Astrocyte (in vitro differentiated cells and primary cell): ENCODE measurements at regions not wholly inside any gene's neighbourhood (a gene's known extent, or its start where the extent isn't known, plus 50 kb on each side); places are given as distances from the start of the nearest gene placed in this dataset.

Experiments used
- EZH2 ChIP-seq: IDR thresholded peaks from 2 replicates; pipeline ENCODE4 v1.6.1; 2012; ENCODE audit warnings: mild to moderate bottlenecking, low read length, inconsistent platforms; ENCODE audit not compliant: insufficient read depth
- TF ChIP-seq, protein P1 (sequence below): IDR thresholded peaks from 2 replicates; pipeline ENCODE4 v1.5.1; 2011; ENCODE audit warnings: low read depth, mild to moderate bottlenecking, inconsistent platforms, low read length, moderate library complexity; ENCODE audit not compliant: insufficient read depth

DNA sequence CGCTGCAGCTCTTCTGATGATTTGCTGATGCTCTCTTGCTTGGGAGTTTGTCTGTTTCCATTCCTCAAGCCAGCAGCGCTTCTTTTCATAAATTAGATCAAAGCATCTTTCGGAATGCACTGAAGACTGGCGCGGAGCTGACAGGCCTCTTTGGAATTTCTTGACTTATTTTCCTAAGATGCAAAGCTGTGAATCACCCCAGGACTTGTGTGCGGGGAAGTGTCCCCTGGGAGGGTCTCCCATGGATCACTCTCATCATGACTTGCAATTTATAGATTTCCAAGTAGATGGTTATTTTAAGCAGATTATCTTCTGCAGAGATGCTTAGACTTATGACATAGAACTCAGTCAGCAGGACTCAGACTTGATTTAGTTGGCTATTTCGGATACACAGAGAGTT, 467.2 kb downstream of the TCERG1L start:
- TF ChIP-seq EZH2: no peak
- TF ChIP-seq, protein P1, sequence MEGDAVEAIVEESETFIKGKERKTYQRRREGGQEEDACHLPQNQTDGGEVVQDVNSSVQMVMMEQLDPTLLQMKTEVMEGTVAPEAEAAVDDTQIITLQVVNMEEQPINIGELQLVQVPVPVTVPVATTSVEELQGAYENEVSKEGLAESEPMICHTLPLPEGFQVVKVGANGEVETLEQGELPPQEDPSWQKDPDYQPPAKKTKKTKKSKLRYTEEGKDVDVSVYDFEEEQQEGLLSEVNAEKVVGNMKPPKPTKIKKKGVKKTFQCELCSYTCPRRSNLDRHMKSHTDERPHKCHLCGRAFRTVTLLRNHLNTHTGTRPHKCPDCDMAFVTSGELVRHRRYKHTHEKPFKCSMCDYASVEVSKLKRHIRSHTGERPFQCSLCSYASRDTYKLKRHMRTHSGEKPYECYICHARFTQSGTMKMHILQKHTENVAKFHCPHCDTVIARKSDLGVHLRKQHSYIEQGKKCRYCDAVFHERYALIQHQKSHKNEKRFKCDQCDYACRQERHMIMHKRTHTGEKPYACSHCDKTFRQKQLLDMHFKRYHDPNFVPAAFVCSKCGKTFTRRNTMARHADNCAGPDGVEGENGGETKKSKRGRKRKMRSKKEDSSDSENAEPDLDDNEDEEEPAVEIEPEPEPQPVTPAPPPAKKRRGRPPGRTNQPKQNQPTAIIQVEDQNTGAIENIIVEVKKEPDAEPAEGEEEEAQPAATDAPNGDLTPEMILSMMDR: no peak
